Activated B cell treated with CpG ODN at 0.5 μM for 24 hours (primary cell): ENCODE measurements at regions not wholly inside any gene's neighbourhood (a gene's known extent, or its start where the extent isn't known, plus 50 kb on each side); places are given as distances from the start of the nearest gene placed in this dataset.
"Not testable (repeated sequence)": the region's sequence is repeated elsewhere in the genome, so short reads cannot be mapped to it uniquely, and the experiment has no call there.

Source experiments
- ATAC-seq: fragments of 200-7000 bp; cut with Tn5 transposase; one replicate; pipeline ENCODE4 v1.10.0; 2021; ENCODE audit warnings: low read depth, mild to moderate bottlenecking, moderate library complexity
- CTCF ChIA-PET: fragments of 350-600 bp; sonication (Branson Sonifier 250); formaldehyde crosslinking; loops from one replicate; lab custom pipeline; 2021; ENCODE audit warnings: antibody characterized with exemption; lab: Charles Lee
- POLR2A ChIA-PET: fragments of 350-600 bp; sonication (Branson Sonifier 250); formaldehyde crosslinking; loops from one replicate; lab custom pipeline; 2021; ENCODE audit warnings: antibody characterized with exemption; lab: Charles Lee
- DNase-seq: peaks from one replicate; pipeline ENCODE4 v3.0.0; 2022
- H3K27ac Mint-ChIP-seq: one replicate; pipeline ENCODE4 v1.8.0; 2020; ENCODE audit warnings: mixed read lengths
- H3K27me3 Mint-ChIP-seq: one replicate; pipeline ENCODE4 v1.8.0; 2021; ENCODE audit warnings: mixed read lengths
- H3K36me3 Mint-ChIP-seq: one replicate; pipeline ENCODE4 v1.8.0; 2021; ENCODE audit warnings: low read depth, mixed read lengths
- H3K4me1 Mint-ChIP-seq: one replicate; pipeline ENCODE4 v1.8.0; 2021; ENCODE audit warnings: mixed read lengths
- H3K4me3 Mint-ChIP-seq: one replicate; pipeline ENCODE4 v1.8.0; 2020; ENCODE audit warnings: mild to moderate bottlenecking, mixed read lengths
- H3K9me3 Mint-ChIP-seq: one replicate; pipeline ENCODE4 v1.8.0; 2020; ENCODE audit warnings: mixed read lengths
- intact Hi-C: fragments of 100-400 bp; cut with micrococcal nuclease; formaldehyde crosslinking; loops from one replicate; pipeline ENCODE4 v1.15.1; 2024
- TF ChIP-seq, protein P1 (sequence below): fragments of 200-600 bp; IDR thresholded peaks from one replicate; pipeline ENCODE4 v1.8.0; 2022; ENCODE audit warnings: antibody characterized with exemption, mild to moderate bottlenecking

DNA sequence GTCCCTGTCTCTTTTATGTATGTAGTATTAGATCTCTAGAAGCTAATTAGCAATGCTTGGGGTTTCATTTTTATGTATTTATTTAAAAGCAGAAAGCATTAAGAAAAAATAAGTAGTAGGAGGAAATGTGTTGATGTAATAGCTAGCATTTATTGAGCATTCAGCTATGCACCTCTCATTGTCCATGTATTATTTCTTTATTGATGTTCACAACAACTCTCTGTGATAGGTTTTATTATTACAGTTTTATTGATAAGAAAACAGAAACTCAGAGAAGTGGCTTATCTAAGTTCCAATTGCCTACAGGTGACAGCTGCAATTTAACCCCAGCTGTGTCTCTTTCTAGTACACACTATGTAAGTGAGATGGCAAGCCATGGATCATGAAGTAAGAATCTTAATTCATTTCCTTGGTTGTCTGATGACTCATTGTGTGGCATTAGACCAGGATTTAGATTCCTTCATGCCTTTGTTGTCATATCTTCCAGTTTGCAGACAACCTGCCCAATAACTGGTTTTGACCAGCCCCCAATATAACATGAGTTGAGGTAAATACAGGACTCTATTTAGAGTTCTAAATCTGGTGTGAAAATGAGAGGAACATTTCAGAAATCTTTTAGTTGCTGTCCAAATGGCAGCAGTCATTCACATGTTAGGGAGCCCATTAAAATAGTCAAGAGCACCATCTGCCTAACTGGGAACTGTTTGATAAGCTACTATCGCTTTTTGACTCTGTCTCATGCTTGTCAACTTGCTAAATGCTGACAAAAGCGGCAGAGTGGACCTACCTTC, 170.8 kb upstream of the PHACTR1 start:
- Mint-ChIP-seq H3K27me3 (peaks cover 19% of the 10 kb centered on the region), H3K4me1 (no peaks in the 10 kb centered on the region), H3K27ac (no peak overlapping the region), H3K4me3 (no peak overlapping the region), H3K36me3 (no peaks in the 10 kb centered on the region), H3K9me3 (no peaks in the 10 kb centered on the region)
- ATAC-seq (no peak), DNase-seq (no peak)
- intact Hi-C loops = no loop called here
- TF ChIP-seq, protein P1, sequence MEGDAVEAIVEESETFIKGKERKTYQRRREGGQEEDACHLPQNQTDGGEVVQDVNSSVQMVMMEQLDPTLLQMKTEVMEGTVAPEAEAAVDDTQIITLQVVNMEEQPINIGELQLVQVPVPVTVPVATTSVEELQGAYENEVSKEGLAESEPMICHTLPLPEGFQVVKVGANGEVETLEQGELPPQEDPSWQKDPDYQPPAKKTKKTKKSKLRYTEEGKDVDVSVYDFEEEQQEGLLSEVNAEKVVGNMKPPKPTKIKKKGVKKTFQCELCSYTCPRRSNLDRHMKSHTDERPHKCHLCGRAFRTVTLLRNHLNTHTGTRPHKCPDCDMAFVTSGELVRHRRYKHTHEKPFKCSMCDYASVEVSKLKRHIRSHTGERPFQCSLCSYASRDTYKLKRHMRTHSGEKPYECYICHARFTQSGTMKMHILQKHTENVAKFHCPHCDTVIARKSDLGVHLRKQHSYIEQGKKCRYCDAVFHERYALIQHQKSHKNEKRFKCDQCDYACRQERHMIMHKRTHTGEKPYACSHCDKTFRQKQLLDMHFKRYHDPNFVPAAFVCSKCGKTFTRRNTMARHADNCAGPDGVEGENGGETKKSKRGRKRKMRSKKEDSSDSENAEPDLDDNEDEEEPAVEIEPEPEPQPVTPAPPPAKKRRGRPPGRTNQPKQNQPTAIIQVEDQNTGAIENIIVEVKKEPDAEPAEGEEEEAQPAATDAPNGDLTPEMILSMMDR = no peak
- CTCF ChIA-PET = no interaction called here
- POLR2A ChIA-PET = interaction anchor here (0.6 kb wide), 1 partner anchor 56 kb away, joined by 3 read pairs; no protein-coding TSS in a partner anchor

DNA sequence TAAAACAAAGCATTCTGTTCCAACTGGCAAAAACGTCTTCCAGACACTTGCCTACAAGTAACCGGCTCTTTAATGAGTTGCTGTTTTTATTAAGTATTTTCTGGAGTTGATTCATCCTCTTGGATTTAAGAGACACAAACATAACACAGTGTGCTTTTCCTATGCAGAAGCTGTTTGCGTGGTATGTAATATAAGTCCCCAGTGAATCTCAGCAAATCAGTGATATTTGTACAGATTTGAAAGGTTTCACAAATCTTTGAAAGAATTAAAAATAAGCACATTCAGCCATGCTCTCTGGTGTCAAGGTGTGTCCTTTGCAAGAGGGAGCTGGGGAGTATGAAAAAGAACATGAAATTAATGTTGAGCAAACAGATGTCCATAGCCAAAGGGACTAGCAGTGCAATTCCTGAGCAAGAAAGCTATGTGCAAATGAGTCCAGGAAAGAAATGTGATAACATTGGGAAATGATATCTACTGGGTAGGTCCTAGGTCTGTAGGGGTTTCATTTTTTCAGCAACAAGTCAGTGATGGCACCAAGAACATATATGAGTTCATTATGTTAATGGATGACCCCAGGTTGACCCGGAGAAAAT, 170.1 kb upstream of the PHACTR1 start:
- POLR2A ChIA-PET = no interaction called here
- no peaks in the 10 kb centered on the region for H3K9me3 Mint-ChIP-seq

DNA sequence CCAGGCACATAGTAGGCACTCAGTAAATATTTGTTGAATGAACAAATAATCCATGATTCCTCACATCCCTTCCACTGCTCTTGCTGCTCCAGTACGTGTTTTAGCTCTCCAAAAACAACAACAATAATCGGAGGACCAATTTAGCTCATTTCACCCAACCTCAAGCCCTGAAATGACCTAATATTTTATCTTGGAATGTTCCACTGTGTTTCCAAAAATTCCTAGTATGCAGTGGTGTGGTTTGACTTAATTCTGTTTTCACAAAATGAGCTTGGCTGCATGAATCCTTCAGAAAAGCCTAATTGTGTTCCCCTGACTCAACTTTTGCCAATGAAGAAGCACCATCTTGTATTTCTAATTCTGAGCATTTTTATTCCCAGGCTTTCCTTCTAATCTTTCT, 168.0 kb upstream of the PHACTR1 start:
- Mint-ChIP-seq H3K36me3 (no peaks in the 10 kb centered on the region), H3K4me1 (no peaks in the 10 kb centered on the region), H3K4me3 (no peak overlapping the region), H3K27ac (no peak overlapping the region), H3K27me3 (peaks cover 16% of the 10 kb centered on the region), H3K9me3 (no peaks in the 10 kb centered on the region)
- ChIA-PET CTCF (no interaction called here), POLR2A (no interaction called here)
- intact Hi-C loops = no loop called here
- TF ChIP-seq, protein P1 = no peak
- DNase-seq = no peak
- no peak for ATAC-seq

More for the DNA sequence above, 170.1 kb upstream of the PHACTR1 start:
- CTCF ChIA-PET = no interaction called here
- DNase-seq = no peak
- intact Hi-C loops = no loop called here
- peaks cover 19% of the 10 kb centered on the region for H3K27me3 Mint-ChIP-seq
- ATAC-seq = no peak
- no peak overlapping the region for H3K27ac Mint-ChIP-seq
- H3K4me3 Mint-ChIP-seq = no peak overlapping the region
- H3K36me3 Mint-ChIP-seq = no peaks in the 10 kb centered on the region
- TF ChIP-seq, protein P1 = no peak
- H3K4me1 Mint-ChIP-seq = no peaks in the 10 kb centered on the region

DNA sequence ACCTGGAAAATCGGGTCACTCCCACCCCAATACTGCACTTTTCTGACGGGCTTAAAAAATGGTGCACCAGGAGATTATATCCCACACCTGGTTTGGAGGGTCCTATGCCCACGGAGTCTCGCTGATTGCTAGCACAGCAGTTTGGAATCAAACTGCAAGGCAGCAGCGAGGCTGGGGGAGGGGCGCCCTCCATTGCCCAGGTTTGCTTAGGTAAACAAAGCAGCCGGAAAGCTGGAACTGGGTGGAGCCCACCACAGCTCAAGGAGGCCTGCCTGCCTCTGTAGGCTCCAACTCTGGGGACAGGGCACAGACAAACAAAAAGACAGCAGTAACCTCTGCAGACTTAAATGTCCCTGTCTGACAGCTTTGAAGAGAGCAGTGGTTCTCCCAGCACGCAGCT, 167.1 kb upstream of the PHACTR1 start:
- H3K27me3 Mint-ChIP-seq = peaks cover 13% of the 10 kb centered on the region
- H3K4me1 Mint-ChIP-seq, ATAC-seq, POLR2A ChIA-PET, intact Hi-C loops, H3K9me3 Mint-ChIP-seq, H3K27ac Mint-ChIP-seq, CTCF ChIA-PET, H3K4me3 Mint-ChIP-seq, H3K36me3 Mint-ChIP-seq, DNase-seq: not testable (repeated sequence)

DNA sequence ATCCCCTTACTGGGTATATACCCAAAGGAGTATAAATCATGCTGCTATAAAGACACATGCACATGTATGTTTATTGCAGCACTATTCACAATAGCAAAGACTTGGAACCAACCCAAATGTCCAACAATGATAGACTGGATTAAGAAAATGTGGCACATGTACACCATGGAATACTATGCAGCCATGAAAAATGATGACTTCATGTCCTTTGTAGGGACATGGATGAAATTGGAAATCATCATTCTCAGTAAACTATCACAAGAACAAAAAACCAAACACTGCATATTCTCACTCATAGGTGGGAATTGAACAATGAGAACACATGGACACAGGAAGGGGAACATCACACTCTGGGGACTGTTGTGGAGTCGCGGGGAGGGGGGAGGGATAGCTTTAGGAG, 161.7 kb upstream of the PHACTR1 start:
- H3K27ac Mint-ChIP-seq, H3K9me3 Mint-ChIP-seq, intact Hi-C loops, H3K27me3 Mint-ChIP-seq, POLR2A ChIA-PET, CTCF ChIA-PET, H3K4me3 Mint-ChIP-seq, ATAC-seq, DNase-seq, H3K4me1 Mint-ChIP-seq, H3K36me3 Mint-ChIP-seq: not testable (repeated sequence)

DNA sequence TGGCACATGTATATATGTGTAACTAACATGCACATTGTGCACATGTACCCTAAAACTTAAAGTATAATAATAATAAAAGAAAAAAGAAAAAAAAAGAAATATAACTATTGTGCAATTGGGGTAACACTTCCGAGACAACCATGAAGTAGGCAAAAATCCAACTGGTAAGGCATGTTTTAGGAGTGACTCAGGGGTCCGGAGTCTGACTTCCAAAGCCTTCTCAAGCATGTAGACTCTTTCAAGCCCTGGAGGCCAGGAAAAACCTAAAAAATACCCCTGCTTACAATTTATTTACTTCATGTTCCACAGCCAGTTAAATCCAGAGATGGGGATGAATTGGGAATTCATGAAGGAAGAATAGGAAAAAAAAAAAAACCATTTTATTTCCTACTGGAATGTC, 161.3 kb upstream of the PHACTR1 start:
- intact Hi-C loops = no loop called here
- ChIA-PET POLR2A (no interaction called here), CTCF (no interaction called here)
- Mint-ChIP-seq H3K9me3 (no peaks in the 10 kb centered on the region), H3K27me3 (peaks cover 4% of the 10 kb centered on the region), H3K27ac (no peak overlapping the region), H3K36me3 (no peaks in the 10 kb centered on the region), H3K4me1 (no peaks in the 10 kb centered on the region), H3K4me3 (no peak overlapping the region)
- TF ChIP-seq, protein P1 = no peak
- no peak for DNase-seq
- no peak for ATAC-seq
